Non-pigmented ciliary epithelial cell (primary cell): ENCODE measurements at regions not wholly inside any gene's neighbourhood (a gene's known extent, or its start where the extent isn't known, plus 50 kb on each side); places are given as distances from the start of the nearest gene placed in this dataset.
"Not testable (repeated sequence)": the region's sequence is repeated elsewhere in the genome, so short reads cannot be mapped to it uniquely, and the experiment has no call there.

Experiments
- DNase-seq: peaks from one replicate; pipeline ENCODE4 v3.0.0-alpha.2; 2010; ENCODE audit warnings: low read depth

DNA sequence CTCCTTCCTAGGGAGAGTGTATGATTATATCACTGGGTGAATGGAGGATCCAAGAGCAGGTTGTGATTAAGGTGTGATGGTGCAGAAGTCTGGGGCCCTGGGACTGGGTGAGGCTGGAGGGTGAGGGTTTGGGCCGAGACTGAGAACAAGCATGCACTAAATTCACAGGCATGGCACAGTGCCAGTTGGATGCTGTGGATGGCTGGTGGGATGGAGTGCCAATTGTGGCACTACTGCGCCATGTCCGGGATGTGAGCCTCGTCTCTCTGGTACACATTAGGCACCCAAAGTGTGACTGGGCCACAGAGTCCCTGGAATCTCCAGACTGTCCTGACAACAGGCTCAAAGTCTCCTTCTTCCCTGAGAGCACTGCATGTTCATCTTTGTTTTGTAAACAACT is 208.1 kb downstream of the EMX2 start:
- no peak for DNase-seq

DNA sequence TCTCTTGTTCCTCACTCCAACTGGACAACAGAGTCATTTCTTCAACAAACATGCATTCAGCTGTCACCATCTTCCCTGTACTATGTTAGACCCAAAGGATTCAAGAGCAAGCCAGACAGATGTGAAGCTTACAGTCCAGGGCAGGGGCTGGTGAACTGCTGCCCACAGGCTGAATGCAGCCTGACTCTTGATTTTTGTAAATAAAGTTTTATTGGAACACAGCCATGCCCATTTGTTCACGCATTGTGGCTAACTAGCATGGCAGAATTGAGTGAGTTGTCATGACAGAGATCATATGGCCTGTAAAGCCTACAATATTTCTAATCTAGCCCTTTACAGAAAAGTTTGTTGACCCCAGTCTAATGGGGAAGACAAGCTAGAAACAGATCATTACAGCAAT is 208.7 kb downstream of the EMX2 start:
- no peak for DNase-seq

DNA sequence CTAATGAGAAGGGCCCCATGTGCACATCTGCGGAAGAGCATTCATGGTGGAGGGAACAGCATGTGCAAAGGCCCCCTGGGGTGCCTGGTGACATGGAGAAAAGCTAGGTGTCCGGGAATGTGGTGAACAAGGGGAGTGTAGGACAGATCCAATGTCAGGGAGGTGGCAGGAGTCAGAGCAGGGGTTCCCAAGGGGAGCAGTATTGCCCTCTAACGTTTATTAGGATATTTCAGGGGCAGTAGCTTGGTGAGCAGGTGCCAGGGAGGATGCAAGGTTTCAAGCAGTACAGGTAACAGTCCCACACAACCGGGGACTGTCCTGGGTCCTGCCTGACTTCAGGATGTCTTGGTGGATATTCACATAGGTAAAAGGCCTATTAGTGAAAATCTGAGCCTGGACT is 209.6 kb downstream of the EMX2 start:
- DNase-seq, result no peak

DNA sequence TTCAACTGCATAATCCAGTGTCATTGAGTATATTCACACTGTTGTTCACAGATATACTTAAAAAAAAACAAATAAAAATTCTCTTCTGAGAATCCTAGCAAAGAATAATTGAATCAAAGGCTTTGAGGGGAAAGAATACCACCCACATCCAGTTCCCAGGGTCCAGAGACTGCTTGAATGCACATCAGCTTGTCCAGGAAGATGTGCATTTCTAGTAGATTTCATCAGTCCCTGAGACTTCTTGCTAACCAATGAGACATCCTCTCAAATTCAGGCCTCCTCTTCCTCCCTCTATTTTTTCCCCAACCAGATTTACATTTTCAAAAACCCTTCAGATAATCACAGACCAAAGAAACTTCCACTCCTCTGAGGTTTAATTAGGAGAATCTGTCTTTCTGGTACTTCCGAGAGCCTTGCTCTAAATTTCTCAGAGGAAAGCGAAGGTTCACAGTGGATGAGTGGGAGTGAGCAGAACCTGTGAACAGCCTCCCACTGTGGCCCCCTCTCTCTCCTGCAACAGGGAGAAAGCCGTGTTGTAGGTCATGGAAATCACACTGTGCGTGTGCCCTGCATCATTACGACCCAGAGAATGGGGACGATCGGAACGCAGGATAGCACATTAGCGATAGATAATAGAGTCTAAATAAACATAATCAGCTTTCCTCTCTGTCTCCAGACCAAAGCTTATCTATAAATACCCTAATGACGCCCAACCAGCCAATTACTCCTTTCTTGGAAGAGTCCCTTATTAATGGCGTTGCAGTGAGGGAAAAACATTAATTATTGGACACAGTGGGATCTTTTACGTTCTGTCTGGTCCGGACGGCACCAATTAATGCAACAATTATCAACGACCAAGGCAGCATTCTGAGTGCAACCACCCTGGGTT is 212.5 kb downstream of the EMX2 start:
- DNase-seq, result no peak

DNA sequence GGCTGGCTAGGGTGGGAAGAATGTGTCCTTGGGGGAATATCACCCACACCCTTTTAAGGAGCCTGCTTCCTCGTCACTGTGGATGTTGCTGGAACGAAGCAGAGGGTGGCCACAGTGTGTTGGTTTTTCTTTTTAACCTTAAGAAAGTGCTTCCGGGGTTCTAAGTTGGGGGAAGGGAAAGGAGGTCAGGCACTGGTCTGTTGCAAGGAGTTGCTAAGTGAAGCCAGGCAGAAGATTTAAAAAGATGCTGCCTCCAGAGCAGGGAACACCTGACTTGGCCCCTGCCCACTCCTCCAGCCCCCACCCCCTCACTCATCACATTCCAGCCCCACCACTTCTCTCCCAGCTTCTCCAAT is 213.1 kb downstream of the EMX2 start:
- no peak for DNase-seq

DNA sequence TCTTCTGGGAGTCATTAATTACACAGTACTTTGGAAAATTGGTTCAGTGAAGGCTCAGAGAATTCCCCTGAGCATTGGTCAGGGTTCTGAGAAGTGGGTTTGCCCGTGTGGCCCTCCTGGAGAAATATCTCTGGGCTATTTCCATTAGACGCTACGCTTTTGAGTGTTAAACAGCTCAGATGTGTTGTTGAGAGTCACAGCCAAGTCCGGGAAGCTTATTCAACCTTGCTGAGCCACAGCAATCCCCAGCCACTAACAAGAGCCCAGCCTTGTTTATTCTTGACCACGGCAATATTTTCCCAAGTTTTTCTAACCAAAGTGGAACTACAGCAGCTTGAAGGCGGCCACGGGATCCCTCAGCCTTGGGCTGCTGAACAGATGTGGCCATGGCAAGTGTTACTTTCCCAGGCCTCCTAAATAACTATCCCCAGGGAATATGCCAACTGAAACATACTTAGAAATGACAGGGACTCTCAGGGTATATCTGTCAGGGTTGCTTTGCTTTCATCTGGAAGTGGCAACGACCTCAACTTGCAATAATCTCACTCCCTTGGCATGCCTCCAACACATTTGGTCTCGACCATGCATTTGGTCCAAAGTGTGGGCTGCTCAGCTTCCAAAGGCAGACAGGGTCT is 214.7 kb downstream of the EMX2 start:
- DNase-seq, result no peak

DNA sequence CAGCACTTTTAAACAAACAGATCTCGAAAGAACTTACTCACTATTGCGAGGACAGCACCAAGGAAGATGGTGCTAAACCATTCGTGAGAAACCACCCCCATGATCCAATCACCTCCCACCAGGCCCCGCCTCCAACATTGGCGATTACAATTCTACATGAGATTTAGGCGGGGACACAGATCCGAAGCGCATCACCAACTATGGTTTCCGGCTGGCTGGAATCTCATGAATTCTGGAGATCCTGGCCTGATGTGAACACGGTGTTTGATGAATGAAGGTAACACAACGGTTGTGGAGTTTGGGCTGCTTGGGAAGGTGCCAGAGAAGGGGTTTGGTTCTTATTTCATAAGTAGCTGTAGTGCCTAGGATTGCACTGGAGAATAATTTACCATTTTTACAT is 216.7 kb downstream of the EMX2 start:
- DNase-seq, result no peak

DNA sequence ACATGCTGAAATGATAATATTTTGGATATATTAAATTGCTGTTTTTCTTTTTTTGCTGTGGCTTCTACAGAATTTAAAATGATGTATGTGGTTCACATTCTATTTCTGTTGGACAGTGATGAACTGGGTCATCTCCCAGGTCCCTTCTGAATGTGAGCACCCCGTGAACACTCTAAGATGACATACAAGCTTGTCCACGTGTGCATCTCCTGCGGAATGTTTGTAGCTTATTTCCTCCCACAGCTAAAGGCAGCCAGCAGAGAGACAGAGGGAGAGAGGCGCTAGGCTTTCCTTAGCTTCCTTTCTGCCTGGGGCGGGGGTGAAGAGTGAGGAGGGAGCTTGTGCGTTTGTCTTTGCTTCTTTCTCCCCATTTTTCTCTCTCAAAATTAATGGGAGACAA is 219.1 kb downstream of the EMX2 start:
- DNase-seq, result no peak

DNA sequence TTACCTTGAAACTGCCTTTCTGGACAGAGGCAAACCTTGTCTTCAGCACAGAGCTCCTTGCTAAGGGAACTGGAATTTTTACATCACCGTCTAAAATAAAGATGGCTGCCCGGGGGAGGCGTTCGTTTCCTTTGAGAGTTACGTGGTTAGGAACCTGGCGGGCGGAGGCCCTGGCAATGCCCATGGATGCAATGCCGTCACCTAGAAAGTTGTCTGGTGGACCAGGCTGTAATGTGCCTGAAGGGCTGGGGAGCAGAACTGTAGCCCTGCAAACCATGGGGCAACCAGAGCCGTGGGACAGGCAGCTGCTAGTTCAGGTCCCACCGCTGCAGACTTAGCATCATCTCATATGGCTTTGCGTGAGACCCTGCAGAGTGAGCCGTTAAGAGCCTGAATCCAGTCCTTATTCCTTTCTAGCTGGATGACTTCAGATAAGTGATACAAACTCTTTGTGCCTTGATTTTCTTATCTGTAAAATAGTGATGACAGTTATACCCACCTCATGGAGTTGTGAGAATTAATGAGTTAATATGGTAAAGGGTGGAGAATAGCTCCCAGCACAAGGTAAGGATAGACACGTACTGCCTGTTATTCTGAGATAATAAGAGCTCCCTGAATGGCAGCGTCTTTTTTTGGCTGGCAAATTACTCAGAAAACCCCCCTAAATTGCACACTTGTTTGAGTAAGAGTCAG is 219.7 kb downstream of the EMX2 start:
- DNase-seq, result no peak

DNA sequence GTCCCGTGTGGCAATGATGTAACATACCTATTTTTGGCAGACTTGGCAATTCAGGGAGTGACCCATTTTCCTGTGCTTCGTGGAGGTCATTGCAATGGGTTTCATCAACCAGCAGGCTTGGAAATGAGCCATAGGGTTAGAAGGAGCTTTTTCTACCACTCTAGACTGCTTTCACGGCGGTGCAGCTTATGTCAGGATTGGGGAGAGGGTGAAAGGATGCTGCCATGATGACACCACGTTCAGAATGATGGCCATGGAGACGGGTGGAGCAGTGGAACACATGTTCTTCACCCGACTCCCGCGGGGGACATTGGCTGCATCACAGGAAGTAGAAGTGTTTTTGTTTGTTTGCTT is 220.2 kb downstream of the EMX2 start:
- no peak for DNase-seq

DNA sequence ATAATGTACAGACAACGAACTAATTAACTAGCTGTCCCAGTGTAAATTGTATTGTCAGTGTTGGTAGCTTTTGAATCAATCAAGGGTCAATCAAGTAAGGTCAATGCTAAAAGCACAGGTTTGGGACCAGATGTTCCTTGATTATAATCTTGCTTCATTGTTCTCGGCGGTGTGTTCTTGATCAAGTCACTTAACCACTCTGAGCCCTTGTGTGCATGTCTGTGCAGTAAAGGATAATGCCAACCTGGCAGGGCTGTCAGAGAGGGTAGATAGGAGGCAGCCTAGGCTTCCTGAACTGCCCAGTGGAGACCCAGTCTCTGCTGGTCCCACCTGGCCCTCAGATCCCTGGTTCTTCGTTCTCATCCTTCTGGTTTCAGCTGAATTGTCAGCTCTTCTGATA is 221.0 kb downstream of the EMX2 start:
- DNase-seq, result no peak

DNA sequence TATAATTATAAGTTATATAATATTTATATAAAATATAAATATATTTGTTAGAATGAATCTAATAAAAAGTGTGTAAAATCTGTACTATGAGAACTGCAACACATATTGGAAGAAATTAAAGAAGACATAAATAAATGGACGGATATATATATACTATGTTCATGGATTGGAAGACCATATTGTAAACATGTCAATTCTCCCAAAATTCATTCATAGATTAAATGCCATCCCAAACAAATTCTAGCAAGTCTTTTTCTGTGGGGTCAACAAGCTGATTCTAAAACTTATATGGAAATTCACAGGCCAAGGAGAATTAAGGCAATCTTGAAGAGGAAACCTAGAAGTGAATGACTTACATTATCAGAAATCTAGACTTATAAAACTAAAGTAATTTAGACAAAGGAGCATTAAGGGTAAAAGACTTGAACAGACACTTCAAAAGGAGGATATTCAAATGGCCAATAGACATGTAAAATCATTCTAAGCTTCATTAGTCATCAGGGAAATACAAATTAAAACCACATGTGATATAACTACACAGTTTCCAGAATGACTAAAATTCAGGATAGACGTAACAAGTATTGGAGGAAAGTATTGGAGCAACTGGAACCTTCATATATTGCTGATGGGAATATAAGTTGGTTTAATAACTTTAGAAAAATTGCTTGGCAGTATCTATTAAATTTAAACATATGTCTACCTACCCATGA is 225.9 kb downstream of the EMX2 start:
- no peak for DNase-seq

DNA sequence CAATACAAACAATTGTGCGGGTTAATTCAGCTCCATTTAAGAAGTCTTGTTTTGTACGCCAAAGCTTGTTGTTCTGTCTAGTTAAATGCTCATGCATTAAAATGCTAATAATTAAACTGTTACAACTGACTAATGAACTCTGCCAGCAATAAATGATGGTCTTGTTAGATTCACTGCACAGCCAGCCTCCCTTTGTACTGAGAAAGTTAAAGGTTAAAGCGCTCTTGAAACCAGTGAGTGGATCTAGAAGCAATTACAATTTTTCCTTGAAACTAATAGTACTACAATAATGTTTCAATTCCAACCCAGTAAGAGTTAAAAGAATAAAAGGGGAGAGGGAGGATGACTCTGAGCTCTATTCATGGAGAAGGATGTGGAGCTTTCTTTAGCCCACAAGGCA is 233.0 kb downstream of the EMX2 start:
- no peak for DNase-seq

DNA sequence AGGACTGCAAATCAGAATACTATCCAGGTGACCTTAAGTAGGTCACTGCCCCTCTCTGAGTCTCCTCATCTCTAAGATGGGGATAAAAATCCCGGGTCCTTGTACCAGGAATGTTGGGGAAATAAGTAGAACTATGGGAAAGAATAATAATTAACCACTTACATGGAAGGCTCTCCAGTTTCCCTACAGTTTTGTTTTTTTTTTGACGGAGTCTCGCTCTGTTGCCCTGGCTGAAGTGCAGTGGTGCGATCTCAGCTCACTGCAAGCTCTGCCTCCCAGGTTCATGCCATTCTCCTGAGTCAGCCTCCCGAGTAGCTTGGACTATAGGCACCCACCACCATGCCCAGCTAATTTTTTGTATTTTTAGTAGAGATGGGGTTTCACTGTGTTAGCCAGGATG is 234.7 kb downstream of the EMX2 start:
- not testable (repeated sequence) for DNase-seq

DNA sequence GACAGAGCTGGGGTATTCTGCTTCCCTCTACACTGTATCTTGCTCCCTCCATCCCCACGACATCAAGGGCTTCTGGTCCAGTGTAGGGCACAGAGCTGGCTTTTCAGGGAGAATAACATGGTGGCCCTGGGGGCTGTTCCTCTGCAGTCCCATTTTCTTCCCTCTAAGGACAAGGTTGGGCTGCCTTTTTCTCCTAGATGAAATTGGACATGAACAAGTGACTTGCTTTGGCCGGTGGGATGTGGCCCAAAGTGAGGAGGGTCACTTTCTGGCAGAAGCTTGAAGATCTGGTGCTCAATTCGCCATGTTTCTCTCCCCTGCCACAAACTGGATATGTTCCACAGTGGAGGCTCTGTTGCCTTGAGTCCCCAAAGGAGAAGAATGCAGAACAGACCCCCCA is 235.7 kb downstream of the EMX2 start:
- no peak for DNase-seq

DNA sequence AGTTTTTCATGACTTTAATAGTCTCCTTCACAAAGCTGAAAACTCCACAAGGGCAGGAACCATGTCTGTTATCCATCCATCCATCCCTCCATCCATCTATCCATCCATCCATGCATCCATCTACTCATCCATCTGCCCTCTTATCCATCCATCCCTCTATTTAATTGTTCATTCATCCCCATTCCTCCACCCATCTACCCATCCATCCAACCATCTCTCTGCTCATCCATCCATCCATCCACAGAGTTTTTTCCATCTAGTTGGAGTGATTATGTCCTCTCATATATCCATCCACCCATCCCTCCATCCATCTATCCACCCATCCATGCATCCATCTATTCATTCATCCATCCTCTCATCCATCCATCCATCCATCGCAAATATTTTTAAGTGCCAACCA is 237.9 kb downstream of the EMX2 start:
- DNase-seq, result no peak

DNA sequence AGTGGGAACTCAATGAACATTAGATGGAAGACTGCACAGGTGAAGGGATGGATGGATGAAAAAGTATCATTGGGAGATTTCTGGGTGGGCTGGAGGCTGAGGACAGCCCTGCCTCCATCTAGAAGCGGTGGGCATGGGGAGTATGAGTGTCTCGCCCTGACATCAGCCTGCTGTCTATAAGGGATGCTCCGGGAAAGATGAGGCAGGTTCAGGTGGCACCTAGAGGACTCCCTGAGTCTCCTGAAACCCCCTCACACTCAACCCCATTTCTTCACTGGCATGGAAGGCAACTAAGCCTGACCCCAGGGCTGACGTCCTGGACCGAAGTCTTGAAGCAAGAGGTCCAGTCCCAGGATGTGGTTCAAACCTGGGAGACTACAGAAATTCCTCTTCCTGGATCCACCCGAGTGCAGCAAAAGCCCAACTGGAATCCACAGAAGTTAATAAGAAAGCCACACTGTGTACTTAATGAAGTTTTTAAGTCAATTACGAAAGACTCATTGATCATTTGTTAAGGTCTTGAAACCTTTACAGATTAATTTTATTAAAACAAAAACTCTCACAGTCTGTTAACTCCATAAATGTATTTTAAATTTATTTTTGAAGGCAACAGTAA is 238.8 kb downstream of the EMX2 start:
- no peak for DNase-seq

DNA sequence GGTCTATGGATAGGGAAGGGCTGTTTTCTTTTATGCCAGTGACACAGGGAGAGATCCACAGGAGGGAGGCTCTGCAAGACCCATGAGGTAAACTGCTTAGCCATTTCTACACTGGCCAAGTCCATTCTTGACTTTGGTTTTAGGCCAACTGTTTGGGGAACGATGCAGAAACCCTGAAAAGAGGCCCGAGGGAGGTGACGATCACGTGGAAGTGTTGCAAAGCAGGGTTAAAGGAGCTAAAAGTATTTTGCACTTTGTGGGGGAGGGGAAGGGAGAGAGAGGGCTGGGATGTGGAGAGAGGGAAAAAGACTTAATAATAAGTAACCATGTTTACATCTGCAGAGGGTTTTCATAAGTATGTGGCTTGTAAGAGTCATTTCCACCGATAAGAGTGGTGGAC is 239.7 kb downstream of the EMX2 start:
- DNase-seq, result no peak

DNA sequence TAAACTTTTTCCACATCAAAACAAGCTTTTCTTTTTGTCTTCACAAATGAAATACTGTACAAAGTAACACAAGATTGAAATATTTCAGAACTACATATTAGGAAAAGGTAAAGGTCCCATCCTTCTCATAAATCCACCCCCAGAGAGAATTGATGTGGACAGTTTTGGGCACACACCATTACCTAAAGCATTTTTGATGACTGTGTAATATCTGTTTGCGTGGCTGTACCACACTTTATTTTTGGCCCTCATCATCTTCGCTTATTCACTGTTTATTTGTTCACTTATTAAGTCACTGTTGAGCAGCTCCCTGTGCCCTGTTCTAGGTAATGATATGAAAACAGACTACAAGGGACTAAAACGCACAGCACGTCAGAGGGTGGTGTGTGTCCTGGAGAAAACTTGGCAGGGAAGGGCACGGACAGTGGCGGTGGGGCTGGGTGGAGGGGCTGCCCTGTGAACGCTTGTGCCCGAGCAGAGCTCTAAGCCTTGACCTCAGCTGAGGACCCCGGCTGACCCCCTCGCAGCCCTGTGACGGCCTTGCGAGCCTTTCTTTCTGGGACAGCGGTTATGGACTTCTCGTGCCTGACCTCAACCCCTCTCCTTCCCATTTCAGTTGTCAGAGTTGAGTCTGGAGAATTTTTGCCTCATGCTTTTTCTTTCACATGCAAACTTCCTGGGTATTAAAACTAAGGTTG is 241.3 kb downstream of the EMX2 start:
- no peak for DNase-seq

DNA sequence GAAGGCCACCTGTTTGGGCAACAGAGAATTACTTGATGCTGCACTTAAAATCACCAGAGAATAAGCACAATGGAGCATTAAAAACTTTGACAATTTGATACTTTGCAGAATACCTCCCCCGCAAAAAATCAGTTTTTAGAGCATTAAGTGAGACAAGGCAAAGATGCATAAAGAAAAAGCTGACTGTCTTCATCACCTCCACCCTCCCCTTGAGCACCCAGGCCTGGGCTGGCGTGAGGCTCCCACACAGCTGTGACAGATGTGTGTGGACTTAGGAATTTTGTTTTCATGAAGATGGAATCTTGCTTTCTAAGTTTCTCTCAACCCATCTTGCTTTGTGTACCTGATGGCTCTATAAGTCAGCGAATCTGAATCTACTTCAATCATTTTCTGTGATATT is 242.2 kb downstream of the EMX2 start:
- DNase-seq, result no peak

DNA sequence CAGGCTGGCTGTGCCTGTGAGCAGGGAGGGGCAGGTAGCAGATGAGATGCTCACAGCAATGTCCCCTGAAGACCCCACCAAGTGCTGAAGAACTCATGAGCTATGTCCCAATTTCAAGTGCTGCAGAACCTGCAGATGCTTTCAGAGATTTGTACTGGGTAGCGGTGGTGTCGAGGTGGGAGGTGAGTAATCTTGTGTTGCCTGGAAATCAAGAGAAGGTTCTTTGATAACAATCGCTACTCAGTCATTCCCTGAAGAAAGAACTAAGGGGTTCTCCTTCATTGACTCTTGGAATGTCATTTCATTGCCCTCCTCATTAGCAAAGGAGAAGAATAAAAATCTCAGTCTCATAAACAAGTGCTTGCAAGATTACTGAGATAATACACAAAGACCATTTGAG is 246.4 kb downstream of the EMX2 start:
- DNase-seq, result no peak

DNA sequence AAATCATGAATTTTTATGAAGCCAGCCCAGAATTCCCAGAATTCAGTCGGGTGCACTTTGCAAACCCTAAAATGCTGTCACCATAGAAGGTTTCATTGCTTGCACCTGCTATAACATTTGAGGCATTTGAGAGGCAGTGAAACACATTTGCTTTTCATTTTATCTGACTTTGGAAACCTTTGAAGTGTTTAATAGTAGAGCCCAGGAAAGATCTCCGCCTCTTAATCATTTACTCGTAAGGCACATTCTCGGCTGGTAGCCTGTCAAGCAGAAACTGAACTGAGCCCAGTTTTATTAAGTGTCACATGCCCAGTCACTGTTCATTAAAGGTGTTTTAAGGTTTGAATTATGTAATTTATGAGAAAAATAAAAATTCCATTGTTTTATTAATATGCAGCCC is 247.6 kb downstream of the EMX2 start:
- DNase-seq, result no peak
